ENCODE measurements at regions not wholly inside any gene's neighbourhood (a gene's known extent, or its start where the extent isn't known, plus 50 kb on each side); places are given as distances from the start of the nearest gene placed in this dataset.

- H3K36me3 ChIP-seq (replicated peaks in 1 of 2; ENCODE audit: control insufficient read depth in 1 of 2, insufficient read depth in 2 of 2, low read length in 2 of 2), result no peaks in the 10 kb centered on the region
- no peak overlapping the region for H3K4me3 ChIP-seq (replicated peaks in 1 of 3; ENCODE audit: insufficient read depth in 1 of 3, low read depth in 2 of 3, low read length in 3 of 3)
- 0% methylated on average over 1 of the region's 1 CpG for WGBS (ENCODE audit: low lambda C conversion rate)
- intact Hi-C loops (cut with micrococcal nuclease; ENCODE audit: unreplicated experiment), result no loop called here
- no peaks in the 10 kb centered on the region for H3K9me3 ChIP-seq (ENCODE audit: low read length)
- CTCF ChIA-PET (ENCODE audit: low intra/inter-chr PET ratio, low total read pairs), result no interaction called here
- in situ Hi-C loops (cut with HindIII; ENCODE audit: extremely low pct_ligation_motif_present, low pct_unique_long_range_greater_than_20kb), result no loop called here
- no peaks in the 10 kb centered on the region for H3K4me1 ChIP-seq (ENCODE audit: insufficient read depth, low read length)
- no peak for FAIRE-seq
- no peaks in the 10 kb centered on the region for H3K79me2 ChIP-seq (ENCODE audit: insufficient read depth, low read length)
- POLR2A ChIA-PET, result no interaction called here
- no peak overlapping the region for H2AFZ ChIP-seq (ENCODE audit: low read length)
- no peak for DNase-seq (ENCODE audit: low spot score)
- no peak for ATAC-seq
- no peaks in the 10 kb centered on the region for H4K20me1 ChIP-seq (ENCODE audit: insufficient read depth, low read length)
- TF ChIP-seq ZBTB39 (CRISPR knock-in tag; IDR thresholded peaks at IDR 0.05), result no peak
- TF ChIP-seq WIZ (CRISPR knock-in tag; IDR thresholded peaks at IDR 0.05), result no peak
- no peak for TF ChIP-seq ZNF619 (CRISPR knock-in tag; IDR thresholded peaks at IDR 0.05)
- TF ChIP-seq HNRNPLL (IDR thresholded peaks at IDR 0.05; ENCODE audit: low read depth, low read length, poor library complexity, severe bottlenecking), result no peak
- no peak for TF ChIP-seq KLF6 (CRISPR knock-in tag; IDR thresholded peaks at IDR 0.05)
- no peak for TF ChIP-seq RAD51 (IDR thresholded peaks at IDR 0.05; ENCODE audit: borderline replicate concordance)
- no peak for TF ChIP-seq ZNF274 (CRISPR knock-in tag; IDR thresholded peaks at IDR 0.05)
- TF ChIP-seq BHLHE40 (IDR thresholded peaks at IDR 0.05; ENCODE audit: low read length), result no peak
- TF ChIP-seq ZBTB4 (CRISPR knock-in tag; IDR thresholded peaks at IDR 0.05; ENCODE audit: borderline replicate concordance), result no peak
- TF ChIP-seq XRCC5 (optimal IDR thresholded peaks at IDR 0.05; ENCODE audit: low read length), result no peak
- TF ChIP-seq ZNF792 (CRISPR knock-in tag; IDR thresholded peaks at IDR 0.05), result no peak
- no peak for TF ChIP-seq KAT7 (CRISPR knock-in tag; IDR thresholded peaks at IDR 0.05; ENCODE audit: borderline replicate concordance)
- no peaks in the 10 kb centered on the region for H3K27me3 ChIP-seq (ENCODE audit: control insufficient read depth in 1 of 2, insufficient read depth in 2 of 2, low read length in 2 of 2)
- no peak overlapping the region for H3K27ac ChIP-seq (ENCODE audit: extremely low read length, insufficient read depth, low read length)
- no peak overlapping the region for H3K4me2 ChIP-seq (ENCODE audit: low read depth, low read length)
- H3K9ac ChIP-seq (ENCODE audit: insufficient read depth, low read depth, low read length), result no peak overlapping the region
- no TSS peak for BruUV-seq (replicated peaks)
Observed at GRCh38 chr18:45245091-45245511, 370.2 kb upstream of the SLC14A2 start.
